ENCODE measurements at regions not wholly inside any gene's neighbourhood (a gene's known extent, or its start where the extent isn't known, plus 50 kb on each side); places are given as distances from the start of the nearest gene placed in this dataset.

DNA sequence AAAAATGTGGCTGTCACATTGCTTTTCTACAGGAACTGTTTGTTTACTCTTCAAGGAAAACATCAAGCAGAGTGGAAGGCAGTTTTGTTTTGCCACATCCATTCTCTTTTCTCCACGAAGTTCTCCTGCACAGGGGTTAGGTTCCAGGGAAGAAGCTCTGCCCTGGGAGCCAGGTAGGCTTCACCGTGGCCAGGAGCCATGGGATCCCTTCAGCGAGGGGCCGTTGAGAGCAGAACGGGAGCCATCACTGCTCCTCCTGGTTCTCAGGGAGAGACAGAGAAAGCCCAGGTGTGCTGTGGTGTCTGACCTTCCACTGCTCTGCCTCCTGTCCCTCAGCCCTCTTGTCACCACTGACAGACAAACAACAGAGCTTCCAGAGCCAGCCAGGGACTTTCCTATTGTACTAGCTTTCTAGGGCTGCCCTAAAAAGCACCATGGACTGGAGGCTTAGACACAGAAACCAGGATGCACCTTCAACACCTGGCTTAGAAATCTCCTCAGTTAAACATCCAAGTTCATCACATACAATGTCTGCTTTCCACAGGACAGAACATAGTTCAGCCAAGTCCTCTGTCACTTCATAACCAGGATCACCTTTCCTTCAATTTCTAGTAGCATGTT lies 75.6 kb upstream of the SLC22A23 start (continued):
- TF ChIP-seq, protein P1, sequence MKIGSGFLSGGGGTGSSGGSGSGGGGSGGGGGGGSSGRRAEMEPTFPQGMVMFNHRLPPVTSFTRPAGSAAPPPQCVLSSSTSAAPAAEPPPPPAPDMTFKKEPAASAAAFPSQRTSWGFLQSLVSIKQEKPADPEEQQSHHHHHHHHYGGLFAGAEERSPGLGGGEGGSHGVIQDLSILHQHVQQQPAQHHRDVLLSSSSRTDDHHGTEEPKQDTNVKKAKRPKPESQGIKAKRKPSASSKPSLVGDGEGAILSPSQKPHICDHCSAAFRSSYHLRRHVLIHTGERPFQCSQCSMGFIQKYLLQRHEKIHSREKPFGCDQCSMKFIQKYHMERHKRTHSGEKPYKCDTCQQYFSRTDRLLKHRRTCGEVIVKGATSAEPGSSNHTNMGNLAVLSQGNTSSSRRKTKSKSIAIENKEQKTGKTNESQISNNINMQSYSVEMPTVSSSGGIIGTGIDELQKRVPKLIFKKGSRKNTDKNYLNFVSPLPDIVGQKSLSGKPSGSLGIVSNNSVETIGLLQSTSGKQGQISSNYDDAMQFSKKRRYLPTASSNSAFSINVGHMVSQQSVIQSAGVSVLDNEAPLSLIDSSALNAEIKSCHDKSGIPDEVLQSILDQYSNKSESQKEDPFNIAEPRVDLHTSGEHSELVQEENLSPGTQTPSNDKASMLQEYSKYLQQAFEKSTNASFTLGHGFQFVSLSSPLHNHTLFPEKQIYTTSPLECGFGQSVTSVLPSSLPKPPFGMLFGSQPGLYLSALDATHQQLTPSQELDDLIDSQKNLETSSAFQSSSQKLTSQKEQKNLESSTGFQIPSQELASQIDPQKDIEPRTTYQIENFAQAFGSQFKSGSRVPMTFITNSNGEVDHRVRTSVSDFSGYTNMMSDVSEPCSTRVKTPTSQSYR (CRISPR knock-in tag; IDR thresholded peaks at IDR 0.05), result no peak
- TF ChIP-seq ZNF416 (CRISPR knock-in tag; IDR thresholded peaks at IDR 0.05) (no peak), ZNF232 (CRISPR knock-in tag; IDR thresholded peaks at IDR 0.05) (no peak), FOXK1 (CRISPR knock-in tag; IDR thresholded peaks at IDR 0.05) (no peak), RELA (CRISPR knock-in tag; IDR thresholded peaks at IDR 0.05; ENCODE audit: borderline replicate concordance) (no peak), ATF3 (CRISPR knock-in tag; conservative IDR thresholded peaks at IDR 0.05) (no peak)
- TF ChIP-seq, protein P2, sequence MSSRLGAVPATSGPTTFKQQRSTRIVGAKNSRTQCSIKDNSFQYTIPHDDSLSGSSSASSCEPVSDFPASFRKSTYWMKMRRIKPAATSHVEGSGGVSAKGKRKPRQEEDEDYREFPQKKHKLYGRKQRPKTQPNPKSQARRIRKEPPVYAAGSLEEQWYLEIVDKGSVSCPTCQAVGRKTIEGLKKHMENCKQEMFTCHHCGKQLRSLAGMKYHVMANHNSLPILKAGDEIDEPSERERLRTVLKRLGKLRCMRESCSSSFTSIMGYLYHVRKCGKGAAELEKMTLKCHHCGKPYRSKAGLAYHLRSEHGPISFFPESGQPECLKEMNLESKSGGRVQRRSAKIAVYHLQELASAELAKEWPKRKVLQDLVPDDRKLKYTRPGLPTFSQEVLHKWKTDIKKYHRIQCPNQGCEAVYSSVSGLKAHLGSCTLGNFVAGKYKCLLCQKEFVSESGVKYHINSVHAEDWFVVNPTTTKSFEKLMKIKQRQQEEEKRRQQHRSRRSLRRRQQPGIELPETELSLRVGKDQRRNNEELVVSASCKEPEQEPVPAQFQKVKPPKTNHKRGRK (CRISPR knock-in tag; IDR thresholded peaks at IDR 0.05; ENCODE audit: borderline replicate concordance), result no peak
- TF ChIP-seq, protein P3, sequence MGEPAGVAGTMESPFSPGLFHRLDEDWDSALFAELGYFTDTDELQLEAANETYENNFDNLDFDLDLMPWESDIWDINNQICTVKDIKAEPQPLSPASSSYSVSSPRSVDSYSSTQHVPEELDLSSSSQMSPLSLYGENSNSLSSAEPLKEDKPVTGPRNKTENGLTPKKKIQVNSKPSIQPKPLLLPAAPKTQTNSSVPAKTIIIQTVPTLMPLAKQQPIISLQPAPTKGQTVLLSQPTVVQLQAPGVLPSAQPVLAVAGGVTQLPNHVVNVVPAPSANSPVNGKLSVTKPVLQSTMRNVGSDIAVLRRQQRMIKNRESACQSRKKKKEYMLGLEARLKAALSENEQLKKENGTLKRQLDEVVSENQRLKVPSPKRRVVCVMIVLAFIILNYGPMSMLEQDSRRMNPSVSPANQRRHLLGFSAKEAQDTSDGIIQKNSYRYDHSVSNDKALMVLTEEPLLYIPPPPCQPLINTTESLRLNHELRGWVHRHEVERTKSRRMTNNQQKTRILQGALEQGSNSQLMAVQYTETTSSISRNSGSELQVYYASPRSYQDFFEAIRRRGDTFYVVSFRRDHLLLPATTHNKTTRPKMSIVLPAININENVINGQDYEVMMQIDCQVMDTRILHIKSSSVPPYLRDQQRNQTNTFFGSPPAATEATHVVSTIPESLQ (CRISPR knock-in tag; IDR thresholded peaks at IDR 0.05), result no peak

DNA sequence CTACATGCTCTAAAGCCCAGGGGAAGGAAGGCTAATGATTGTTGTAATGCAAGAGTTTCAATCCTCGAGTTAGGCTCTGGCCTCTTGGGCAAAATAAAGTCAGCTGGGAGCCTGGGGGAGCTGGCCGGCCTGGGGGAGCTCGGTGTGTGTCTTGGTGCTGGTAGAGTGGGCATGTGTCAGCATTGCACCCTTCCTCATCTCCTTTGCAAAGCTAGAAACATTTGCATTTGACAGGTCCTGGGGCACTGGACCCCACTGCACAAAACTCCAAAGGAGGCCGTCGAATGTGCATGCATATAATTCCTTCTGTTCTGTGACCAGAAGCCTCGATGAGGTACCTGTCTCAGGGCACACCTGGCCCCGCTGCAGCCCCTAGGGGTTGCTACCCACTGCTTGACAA lies 74.6 kb upstream of the SLC22A23 start:
- Mint-ChIP-seq H3K4me1 (peaks cover 8% of the 10 kb centered on the region), H3K4me3 (no peak overlapping the region), H3K27ac (no peak overlapping the region), H3K36me3 (no peaks in the 10 kb centered on the region), H3K9me3 (peaks cover 4% of the 10 kb centered on the region; the same call in 1 of the 2 replicates), H3K27me3 (ENCODE audit: low read depth) (peaks cover 2% of the 10 kb centered on the region; the same call in 1 of the 2 replicates)
- POLR2A ChIA-PET, result no interaction called here
- no peak for DNase-seq (ENCODE audit: low spot score)
- CTCF ChIA-PET, result no interaction called here
- no peak for ATAC-seq
- TF ChIP-seq, protein P4, sequence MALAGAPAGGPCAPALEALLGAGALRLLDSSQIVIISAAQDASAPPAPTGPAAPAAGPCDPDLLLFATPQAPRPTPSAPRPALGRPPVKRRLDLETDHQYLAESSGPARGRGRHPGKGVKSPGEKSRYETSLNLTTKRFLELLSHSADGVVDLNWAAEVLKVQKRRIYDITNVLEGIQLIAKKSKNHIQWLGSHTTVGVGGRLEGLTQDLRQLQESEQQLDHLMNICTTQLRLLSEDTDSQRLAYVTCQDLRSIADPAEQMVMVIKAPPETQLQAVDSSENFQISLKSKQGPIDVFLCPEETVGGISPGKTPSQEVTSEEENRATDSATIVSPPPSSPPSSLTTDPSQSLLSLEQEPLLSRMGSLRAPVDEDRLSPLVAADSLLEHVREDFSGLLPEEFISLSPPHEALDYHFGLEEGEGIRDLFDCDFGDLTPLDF (CRISPR knock-in tag; IDR thresholded peaks at IDR 0.05), result no peak
- TF ChIP-seq ZNF396 (CRISPR knock-in tag; IDR thresholded peaks at IDR 0.05; ENCODE audit: borderline replicate concordance) (no peak), JUN (CRISPR knock-in tag; IDR thresholded peaks at IDR 0.05) (no peak), CREM (CRISPR knock-in tag; IDR thresholded peaks at IDR 0.05) (no peak), TP53 (CRISPR knock-in tag; IDR thresholded peaks at IDR 0.05) (no peak), CBFB (CRISPR knock-in tag; IDR thresholded peaks at IDR 0.05; ENCODE audit: low read depth) (no peak), FOXJ3 (CRISPR knock-in tag; IDR thresholded peaks at IDR 0.05; ENCODE audit: borderline replicate concordance) (no peak), TCF7 (CRISPR knock-in tag; IDR thresholded peaks at IDR 0.05; ENCODE audit: low read depth) (no peak), ZNF425 (CRISPR knock-in tag; conservative IDR thresholded peaks at IDR 0.05) (no peak), IRF1 (CRISPR knock-in tag; IDR thresholded peaks at IDR 0.05) (no peak), MLX (CRISPR knock-in tag; IDR thresholded peaks at IDR 0.05) (no peak), ZNF532 (CRISPR knock-in tag; IDR thresholded peaks at IDR 0.05; ENCODE audit: borderline replicate concordance) (no peak)

Data from WTC11 (cell line).